Ureter (tissue), 1 donor: ENCODE measurements at regions not wholly inside any gene's neighbourhood (a gene's known extent, or its start where the extent isn't known, plus 50 kb on each side); places are given as distances from the start of the nearest gene placed in this dataset.
"Not testable (repeated sequence)": the region's sequence is repeated elsewhere in the genome, so short reads cannot be mapped to it uniquely, and the experiment has no call there.

Experiments
- DNase-seq: peaks from one replicate; pipeline ENCODE4 v3.0.0-alpha.2; 2020; ENCODE audit warnings: low spot score
- donor health status: DM: yes; HTN: yes; CAD: no.

- no peak for DNase-seq
These were observed 471.0 kb downstream of the ZPLD1 start for GRCh38 chr3:102905811-102906210.

- no peak for DNase-seq
These were observed 472.0 kb downstream of the ZPLD1 start for GRCh38 chr3:102906818-102907217.

DNA sequence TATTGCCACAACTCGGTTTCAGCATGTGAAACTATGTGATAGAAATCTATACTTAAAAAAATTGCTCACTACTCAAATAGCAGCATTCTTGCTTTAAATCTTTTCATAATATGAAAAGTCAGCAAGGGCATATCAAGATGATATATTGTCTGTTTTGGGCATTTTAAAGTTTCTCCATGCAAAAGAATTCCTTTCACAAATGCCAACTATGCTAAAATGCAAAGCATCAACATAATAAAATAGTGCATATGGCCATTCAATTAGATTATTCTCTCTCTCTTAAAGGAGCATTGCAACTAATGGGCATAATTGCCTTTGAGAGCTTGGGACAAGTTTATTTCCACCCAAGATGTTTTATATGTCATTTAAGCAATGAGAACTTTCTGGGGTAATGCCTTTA, 475.1 kb downstream of the ZPLD1 start:
- DNase-seq = no peak

DNA sequence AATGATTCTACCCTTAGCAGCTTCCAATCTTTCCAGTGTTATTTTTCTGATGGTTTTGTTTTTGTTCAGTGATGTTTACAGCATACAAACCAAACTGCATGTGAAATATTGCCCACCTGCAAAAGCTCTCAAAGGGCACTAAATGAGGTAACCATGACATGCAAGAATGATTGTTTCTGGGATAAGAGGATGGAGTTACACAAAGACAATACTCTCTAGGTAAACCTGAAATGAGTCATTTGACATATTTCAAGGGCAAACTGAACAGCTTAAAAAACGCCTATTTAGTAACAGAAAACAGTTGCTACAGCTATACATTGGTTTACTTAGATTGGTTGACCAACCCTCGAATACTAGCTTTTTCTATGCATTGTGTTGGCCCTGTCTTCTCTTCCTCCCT, 481.7 kb downstream of the ZPLD1 start:
- no peak for DNase-seq

DNA sequence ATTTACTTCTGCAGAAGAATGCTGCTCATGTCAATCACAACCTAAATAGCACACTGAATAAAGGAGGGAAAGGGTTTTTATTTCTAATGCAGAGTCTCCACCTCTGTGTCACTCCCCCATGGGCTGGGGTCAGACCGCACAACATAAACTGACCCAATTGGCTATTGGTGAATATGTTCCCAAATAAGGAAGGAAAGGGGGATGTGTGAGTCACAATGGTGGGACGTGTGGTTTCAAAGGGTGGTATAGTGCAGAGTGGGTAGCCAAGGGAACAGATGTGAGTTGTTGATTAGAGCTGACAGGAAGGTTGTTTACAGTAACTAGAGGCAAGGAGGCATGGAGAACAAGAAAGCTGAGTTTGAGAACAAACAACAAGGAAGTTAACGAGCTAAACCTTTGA, 491.8 kb downstream of the ZPLD1 start:
- no peak for DNase-seq

GRCh38 chr3:102933377-102933776, 498.6 kb downstream of the ZPLD1 start:
- no peak for DNase-seq

DNA sequence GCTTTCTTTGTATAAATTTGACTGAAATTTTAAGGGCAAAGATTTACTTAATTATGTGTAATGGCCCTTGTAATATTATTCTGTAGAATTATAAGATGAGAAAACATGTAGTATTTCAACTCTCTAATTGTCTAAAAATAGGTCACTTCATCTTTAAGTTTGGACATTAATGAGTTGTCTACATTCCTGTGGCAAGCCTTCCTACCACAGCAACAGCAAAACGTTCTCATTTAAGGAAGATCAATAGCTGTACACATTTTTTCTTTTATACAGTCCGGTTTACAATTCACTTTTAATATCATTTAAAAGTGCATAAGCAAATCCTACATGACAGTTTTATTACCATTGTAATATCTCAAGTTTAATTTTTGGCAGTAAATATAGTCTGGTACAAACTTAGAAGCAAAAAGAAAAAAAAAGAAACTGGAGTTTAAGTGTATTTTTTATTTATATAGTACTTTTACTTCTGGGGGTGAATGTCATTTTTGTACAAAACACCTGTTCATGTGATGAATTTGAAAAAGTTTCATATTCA, 501.8 kb downstream of the ZPLD1 start:
- no peak for DNase-seq

DNA sequence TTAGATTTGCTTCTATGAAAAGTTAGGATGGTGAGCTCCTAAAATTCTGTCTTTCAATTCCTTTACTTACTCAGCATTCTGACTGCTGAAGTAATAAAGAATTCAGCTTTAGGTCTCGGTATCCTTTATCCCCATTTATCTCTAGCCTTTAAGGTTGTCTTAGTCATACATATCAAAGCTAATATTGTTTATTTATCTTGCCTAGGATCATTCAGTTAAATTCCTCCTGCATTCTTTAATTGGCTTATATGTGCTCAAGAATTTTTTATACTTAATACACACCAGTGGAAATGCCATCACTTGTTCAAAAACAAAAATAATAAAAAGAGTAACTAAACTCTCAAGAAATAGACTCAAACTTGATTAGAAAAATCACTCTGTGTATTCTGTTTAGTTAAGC, 507.0 kb downstream of the ZPLD1 start:
- DNase-seq = no peak

DNA sequence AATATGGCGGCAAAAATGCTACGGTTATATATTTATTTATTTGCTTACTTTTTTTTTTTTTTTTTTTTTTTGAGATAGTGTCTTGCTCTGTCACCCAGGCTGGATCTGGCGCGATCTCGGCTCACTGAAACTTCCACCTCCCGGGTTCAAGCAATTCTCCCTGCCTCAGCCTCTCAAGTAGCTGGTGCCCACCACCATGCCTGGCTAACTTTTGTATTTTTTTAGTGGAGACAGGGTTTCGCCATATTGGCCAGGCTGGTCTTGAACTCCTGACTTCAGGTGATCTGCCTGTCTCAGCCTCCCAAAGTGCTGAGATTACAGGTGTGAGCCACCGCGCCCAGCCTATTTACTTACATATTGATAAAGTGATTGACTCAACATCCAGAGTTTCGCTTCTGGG, 511.6 kb downstream of the ZPLD1 start:
- not testable (repeated sequence) for DNase-seq

GRCh38 chr3:102972350-102972749, 537.5 kb downstream of the ZPLD1 start:
- DNase-seq = no peak

GRCh38 chr3:102974333-102974732, 539.5 kb downstream of the ZPLD1 start:
- DNase-seq = no peak

DNA sequence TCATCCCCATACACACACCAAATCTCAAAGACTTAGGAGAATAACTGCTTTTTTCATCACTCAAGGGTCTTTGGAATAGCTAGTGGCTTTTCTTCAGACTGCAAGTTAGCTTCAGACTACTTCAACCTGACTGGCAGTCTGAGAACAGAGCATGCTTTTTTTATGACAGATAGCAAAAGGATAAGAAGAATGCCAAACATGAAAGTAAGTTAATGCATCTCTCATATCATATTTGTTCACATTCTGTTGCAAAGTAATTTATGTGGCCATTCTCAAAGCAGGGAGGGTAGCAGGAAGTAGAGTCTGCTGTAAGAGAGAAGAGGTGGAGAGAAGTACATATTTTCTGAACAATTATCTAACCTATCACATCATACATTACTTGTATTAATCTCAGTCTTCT, 544.4 kb downstream of the ZPLD1 start:
- no peak for DNase-seq

- peak; percentile 86 for DNase-seq
These were observed 545.0 kb downstream of the ZPLD1 start for GRCh38 chr3:102979682-102980354.

- no peak for DNase-seq
These were observed 545.5 kb downstream of the ZPLD1 start for GRCh38 chr3:102980355-102980696.

- no peak for DNase-seq
These were observed 567.8 kb downstream of the ZPLD1 start for GRCh38 chr3:103002425-103003176.

- DNase-seq = no peak
These were observed 571.8 kb downstream of the ZPLD1 start for GRCh38 chr3:103006526-103007183.

DNA sequence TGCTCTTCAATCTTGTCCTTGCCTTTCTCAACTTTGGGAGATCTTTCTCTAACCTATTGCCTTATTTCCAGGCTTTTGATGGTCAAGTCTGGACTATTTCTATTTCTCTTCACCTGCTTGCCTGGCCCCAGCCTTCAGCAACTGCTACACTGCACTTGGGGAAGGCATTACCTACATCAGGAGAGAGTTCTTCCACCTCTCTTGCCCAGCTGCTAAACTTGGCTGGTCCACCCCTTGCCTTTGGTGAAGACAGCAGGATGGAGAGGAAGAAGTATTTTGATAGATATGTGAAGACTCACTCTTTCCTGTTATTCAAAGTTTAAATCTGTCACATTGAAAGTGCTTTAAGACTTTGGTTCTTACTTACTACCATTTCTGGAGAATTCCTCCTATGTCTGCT, 574.8 kb downstream of the ZPLD1 start:
- no peak for DNase-seq

DNA sequence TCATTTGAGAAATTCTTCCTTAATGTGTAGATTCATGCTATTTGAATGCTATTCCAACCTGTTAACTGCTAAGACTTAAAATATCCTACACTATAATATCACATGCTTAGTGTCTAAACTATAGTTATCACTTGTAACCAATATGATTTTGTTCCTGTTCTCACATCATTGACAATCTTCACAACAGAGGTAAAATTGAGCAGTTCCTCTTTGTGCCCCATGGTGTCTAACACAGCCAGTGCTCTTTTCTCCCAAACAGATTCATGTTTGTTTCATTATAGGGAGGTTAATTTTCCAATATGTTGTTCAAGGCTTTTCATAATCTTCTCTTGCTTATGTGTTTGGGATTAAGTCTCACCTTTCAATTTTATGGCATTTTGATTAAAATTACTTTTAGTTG, 591.1 kb downstream of the ZPLD1 start:
- DNase-seq = no peak

DNA sequence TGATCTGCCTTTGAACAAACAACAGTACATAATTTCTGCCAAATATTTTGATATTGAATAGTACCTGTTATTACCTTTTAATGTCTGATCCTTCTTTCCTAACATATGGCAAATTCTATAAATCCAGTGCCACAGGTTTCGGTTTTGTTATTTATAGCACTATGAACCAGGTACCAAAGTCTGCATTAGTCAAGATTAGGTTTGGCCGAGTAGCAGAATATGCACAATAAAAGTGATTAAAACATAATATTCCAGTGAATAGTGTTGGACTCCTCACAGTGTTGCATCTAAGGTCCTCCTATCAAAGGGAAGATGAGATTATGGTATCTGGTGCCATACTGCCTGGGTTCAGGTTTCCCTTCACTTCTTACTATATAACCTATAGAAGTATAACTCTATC, 599.0 kb downstream of the ZPLD1 start:
- no peak for DNase-seq

- no peak for DNase-seq
These were observed 612.8 kb downstream of the ZPLD1 start for GRCh38 chr3:103047640-103048039.

DNA sequence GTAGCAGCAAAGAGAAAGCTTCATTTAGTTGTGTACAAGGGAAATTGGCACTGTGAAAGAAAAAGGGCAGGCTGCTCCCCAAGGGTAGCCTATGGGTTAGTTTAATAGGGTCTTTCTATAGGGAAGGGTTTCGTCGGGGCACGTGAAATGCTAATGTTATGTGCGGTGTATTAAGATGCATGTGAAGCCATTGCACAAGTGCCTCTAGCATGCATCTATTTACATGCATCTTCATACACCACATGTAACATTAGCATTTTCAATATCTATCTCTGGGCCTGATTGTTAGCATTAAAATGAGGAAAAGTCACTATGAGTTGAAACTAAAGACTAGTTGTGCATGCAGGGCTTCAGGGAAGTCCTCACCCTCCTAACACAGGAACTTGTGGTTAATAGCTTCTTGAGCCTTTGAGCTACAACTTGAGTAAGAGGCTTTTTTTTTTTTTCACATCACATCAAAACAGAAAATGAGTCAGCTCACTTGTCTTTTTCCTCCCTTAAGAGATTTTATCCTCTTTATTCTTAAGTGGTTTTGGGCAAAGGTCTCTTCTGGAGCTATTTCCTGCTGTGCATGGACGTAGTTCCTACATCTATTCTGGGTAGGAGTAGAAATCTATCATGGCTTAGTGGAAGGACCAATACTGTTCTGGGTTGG, 613.4 kb downstream of the ZPLD1 start:
- DNase-seq = no peak

GRCh38 chr3:103052236-103052830, 617.5 kb downstream of the ZPLD1 start:
- DNase-seq = peak; percentile 44
